ENCODE measurements at regions not wholly inside any gene's neighbourhood (a gene's known extent, or its start where the extent isn't known, plus 50 kb on each side); places are given as distances from the start of the nearest gene placed in this dataset.
A peak's percentile ranks its signal among the peaks of the same experiment; 100 is the strongest.

DNA sequence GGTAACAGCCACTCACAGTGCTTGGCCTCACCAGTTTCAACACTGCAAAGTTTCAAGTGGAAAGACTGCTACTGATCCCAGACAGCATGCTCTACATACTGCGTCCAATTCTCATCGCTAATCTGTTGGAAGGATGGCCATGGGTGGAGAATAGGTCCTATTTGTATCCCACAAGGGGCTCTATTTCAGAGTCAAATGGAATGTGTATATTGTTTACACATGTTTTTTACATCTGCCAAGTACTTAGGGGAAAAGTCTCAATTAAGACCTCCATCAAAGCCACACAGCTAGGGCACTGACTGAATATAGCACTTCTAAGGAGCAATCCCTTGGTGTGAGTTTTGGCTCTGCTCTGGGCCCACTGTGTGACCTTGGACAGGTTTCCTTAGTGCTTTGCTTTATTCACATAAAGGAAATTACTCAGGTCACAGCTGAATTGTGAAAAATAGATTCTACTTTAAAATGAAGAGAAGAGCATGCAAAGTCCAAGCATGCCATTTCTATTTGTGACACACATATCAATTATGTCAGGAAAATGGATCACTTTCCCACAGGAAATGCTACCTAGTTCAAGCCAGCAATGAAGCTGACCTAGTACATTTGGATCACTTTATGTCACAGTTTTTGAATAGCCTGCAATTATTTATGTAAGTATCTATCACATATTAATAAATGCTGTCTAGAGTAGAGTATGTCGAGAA is 112.9 kb upstream of the STK17B start:
- TF ChIP-seq CTCF (IDR thresholded peaks at IDR 0.05; ENCODE audit: borderline replicate concordance, control extremely low read depth, extremely low read depth, insufficient read depth, missing control alignments) = no peak

DNA sequence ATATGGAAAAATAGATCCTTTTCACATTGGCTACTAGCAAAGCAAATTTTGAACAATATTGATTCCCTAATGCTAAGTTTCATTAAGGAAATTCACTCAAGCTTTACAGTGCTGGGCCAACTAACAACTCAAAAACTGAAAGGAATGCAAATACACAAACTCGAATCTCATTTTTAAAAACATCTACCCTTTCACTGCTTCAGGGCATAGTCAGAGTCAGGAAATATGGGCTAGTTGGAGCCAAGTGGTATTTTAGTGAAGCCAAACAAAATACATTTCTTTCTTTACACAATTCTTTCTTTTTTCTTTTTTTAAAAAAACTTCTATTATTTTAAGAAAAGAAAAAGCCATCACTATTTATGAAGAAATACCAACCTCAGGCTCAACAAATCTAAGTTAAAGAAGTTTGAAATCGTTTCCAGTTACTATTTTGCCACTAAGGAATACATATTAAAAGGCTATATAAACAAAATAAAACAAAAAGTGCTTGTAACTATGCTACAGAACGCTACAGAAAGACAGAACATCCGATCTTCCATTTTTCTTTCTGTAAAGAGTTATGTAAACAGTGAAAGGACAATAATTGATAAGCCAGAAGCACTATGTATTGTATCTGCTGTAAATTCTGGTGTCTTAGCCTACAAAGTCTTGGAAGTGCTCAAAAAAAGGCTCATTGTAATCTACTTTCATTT is 113.6 kb upstream of the STK17B start:
- in situ Hi-C loops (cut with MboI; ENCODE audit: low sequenced_read_pairs, unreplicated experiment) = no loop called here

More for the DNA sequence above, 112.9 kb upstream of the STK17B start:
- no peak for DNase-seq (ENCODE audit: low spot score)
- in situ Hi-C loops (cut with MboI; ENCODE audit: low sequenced_read_pairs, unreplicated experiment) = no loop called here

GRCh38 chr2:196286821-196287220 is 115.4 kb upstream of the STK17B start:
- TF ChIP-seq CTCF (IDR thresholded peaks at IDR 0.05; ENCODE audit: borderline replicate concordance, control extremely low read depth, extremely low read depth, insufficient read depth, missing control alignments) = no peak
- DNase-seq (ENCODE audit: low spot score) = no peak
- in situ Hi-C loops (cut with MboI; ENCODE audit: low sequenced_read_pairs, unreplicated experiment) = no loop called here

More for the DNA sequence above, 113.6 kb upstream of the STK17B start:
- no peak for DNase-seq (ENCODE audit: low spot score)
- TF ChIP-seq CTCF (IDR thresholded peaks at IDR 0.05; ENCODE audit: borderline replicate concordance, control extremely low read depth, extremely low read depth, insufficient read depth, missing control alignments) = no peak

DNA sequence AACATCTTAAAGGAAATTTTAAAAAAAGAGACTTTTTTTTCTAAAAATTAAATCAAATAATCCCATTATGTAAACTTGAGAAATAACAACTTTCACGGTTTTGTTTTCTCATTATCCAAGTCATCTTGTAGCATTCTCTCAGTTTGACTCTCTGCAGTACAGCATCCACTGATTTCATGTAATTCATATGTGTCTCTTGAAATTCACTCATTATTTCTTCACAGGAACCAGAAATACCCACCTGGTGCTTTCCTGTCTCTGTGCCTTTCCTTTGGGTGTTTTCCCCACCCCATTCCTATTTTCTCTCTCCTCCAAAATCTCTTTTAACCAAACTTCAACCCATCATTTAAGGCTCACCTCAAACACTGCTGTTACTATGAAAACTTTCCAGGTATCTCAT is 116.1 kb upstream of the STK17B start:
- TF ChIP-seq CTCF (IDR thresholded peaks at IDR 0.05; ENCODE audit: borderline replicate concordance, control extremely low read depth, extremely low read depth, insufficient read depth, missing control alignments) = no peak
- in situ Hi-C loops (cut with MboI; ENCODE audit: low sequenced_read_pairs, unreplicated experiment) = no loop called here
- DNase-seq (ENCODE audit: low spot score) = no peak

GRCh38 chr2:196288006-196288538 is 116.7 kb upstream of the STK17B start:
- TF ChIP-seq CTCF (IDR thresholded peaks at IDR 0.05; ENCODE audit: borderline replicate concordance, control extremely low read depth, extremely low read depth, insufficient read depth, missing control alignments) = no peak
- in situ Hi-C loops (cut with MboI; ENCODE audit: low sequenced_read_pairs, unreplicated experiment) = no loop called here

DNA sequence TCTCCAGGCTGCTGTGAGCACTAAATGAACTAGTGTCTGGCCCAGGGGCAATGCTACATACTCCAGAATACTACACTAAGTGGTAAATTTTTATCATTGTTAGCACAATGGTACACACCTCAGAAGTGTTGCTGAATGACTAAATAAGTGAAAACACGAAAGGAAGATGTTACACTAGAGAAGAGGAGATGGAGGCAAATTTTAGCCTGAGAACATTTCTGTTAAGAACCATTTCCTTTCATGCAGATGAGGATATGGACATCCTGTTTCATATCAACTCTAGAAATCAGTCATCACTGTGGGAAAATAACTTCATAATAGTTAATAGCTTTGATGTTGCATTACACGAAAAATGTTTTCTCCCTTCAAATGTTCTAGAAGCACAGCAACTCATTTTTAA is 117.6 kb upstream of the STK17B start:
- in situ Hi-C loops (cut with MboI; ENCODE audit: low sequenced_read_pairs, unreplicated experiment) = no loop called here
- TF ChIP-seq CTCF (IDR thresholded peaks at IDR 0.05; ENCODE audit: borderline replicate concordance, control extremely low read depth, extremely low read depth, insufficient read depth, missing control alignments) = no peak
- peak; percentile 32 for DNase-seq (ENCODE audit: low spot score)

More at GRCh38 chr2:196288006-196288538, 116.7 kb upstream of the STK17B start:
- no peak for DNase-seq (ENCODE audit: low spot score)

Data from GM13976 (cell line).